ENCODE measurements at regions not wholly inside any gene's neighbourhood (a gene's known extent, or its start where the extent isn't known, plus 50 kb on each side); places are given as distances from the start of the nearest gene placed in this dataset.

DNA sequence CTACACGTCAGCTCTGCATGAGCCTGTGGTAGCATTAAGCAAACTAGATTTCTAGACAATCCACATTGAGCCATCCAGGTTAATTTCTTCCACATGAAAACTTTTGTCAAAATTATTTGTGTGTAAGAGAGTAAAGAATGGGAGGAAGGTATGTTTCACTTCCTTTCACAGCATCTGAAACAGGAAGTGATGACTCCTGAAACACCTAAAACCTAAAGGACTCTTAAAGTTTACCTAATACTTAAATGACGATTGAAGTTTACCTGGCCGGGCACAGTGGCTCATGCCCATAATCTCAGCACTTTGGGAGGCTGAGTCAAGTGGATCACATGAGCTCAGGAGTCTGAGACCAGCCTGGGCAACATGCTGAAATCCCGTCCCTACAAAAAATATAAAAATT, 223.8 kb downstream of the CEMIP2 start:
- DNase-seq: no peak
- Histone ChIP-seq H3K9ac (ENCODE audit: low read length) (no peak overlapping the region), H3K4me2 (ENCODE audit: low read depth, low read length, poor library complexity, severe bottlenecking) (no peak overlapping the region)

DNA sequence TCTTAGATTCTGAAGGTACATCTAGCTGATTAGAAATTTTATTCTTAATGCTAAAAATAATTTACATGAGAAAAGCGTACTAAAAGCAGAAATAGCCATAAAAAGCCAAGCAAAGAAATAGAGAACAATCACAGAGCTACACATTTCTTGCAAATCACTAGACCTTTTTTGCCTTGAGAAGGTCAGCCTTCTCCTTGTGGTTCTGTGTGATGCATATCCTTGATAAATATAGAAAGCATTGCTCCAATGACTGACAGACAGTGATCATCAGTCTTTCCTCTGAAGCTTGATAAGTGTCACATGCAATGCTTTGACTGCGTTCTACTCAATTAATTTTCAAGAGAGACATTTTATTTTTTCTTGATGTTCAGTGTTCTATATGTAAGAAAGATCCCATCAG, 226.9 kb downstream of the CEMIP2 start:
- Histone ChIP-seq H3K36me3 (ENCODE audit: insufficient read depth, low read length) (no peaks in the 10 kb centered on the region), H4K20me1 (ENCODE audit: insufficient read depth, low read depth, low read length) (no peaks in the 10 kb centered on the region), H3K9ac (ENCODE audit: low read length) (no peak overlapping the region), H3K9me2 (replicated peaks; ENCODE audit: insufficient read depth, low read length) (no peaks in the 10 kb centered on the region), H3K27me3 (ENCODE audit: low read length) (no peaks in the 10 kb centered on the region), H3K4me1 (ENCODE audit: low read length) (peaks cover 3% of the 10 kb centered on the region; the same call in 1 of the 2 replicates), H3K4me3 (ENCODE audit: low read length) (no peak overlapping the region), H3K4me2 (ENCODE audit: low read depth, low read length, poor library complexity, severe bottlenecking) (no peak overlapping the region), H2AFZ (ENCODE audit: low read length) (no peak overlapping the region), H3K79me2 (ENCODE audit: low read length) (no peaks in the 10 kb centered on the region), H3K9me3 (ENCODE audit: low read length) (no peaks in the 10 kb centered on the region), H3K27ac (ENCODE audit: low read length) (no peak overlapping the region)
- DNase-seq: no peak

More for the DNA sequence above, 223.8 kb downstream of the CEMIP2 start:
- Histone ChIP-seq H3K36me3 (ENCODE audit: insufficient read depth, low read length) (no peaks in the 10 kb centered on the region), H3K4me1 (ENCODE audit: low read length) (peaks cover 3% of the 10 kb centered on the region; the same call in 1 of the 2 replicates), H3K9me2 (replicated peaks; ENCODE audit: insufficient read depth, low read length) (no peaks in the 10 kb centered on the region), H3K27me3 (ENCODE audit: low read length) (no peaks in the 10 kb centered on the region), H3K4me3 (ENCODE audit: low read length) (no peak overlapping the region), H4K20me1 (ENCODE audit: insufficient read depth, low read depth, low read length) (no peaks in the 10 kb centered on the region), H3K9me3 (ENCODE audit: low read length) (no peaks in the 10 kb centered on the region), H2AFZ (ENCODE audit: low read length) (no peak overlapping the region), H3K27ac (ENCODE audit: low read length) (no peak overlapping the region), H3K79me2 (ENCODE audit: low read length) (no peaks in the 10 kb centered on the region)

DNA sequence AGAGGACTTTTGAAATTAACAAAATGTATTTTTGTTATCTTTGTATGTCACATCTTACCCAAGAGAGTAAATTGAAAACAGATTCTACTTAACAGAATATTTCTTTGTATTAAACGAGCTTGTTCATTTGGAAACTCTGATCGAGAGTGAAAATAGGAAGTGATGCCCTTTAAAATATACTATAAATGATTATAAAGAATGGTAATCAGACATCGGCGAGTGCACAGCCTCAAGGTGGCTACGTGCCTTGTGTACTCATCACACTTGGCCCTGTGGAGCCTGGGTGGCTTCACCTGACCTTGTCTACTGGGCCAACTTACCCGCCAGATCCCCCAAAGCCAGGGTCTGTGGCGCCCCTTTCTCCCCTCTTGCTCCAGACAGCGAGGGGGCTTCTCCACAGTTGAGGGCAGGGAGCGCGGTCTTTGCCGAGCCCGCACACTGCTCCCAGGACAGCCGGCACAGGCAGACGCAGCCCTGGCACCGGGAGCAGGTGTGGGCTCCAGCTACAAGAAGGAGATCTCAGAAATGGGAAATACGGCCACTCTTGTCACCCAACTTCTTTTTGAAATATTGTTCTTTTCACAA, 243.2 kb downstream of the CEMIP2 start:
- Histone ChIP-seq H3K4me2 (ENCODE audit: low read depth, low read length, poor library complexity, severe bottlenecking) (no peak overlapping the region), H3K9ac (ENCODE audit: low read length) (no peak overlapping the region), H3K4me3 (ENCODE audit: low read length) (no peak overlapping the region), H3K9me2 (replicated peaks; ENCODE audit: insufficient read depth, low read length) (no peaks in the 10 kb centered on the region), H3K27ac (ENCODE audit: low read length) (no peak overlapping the region), H3K79me2 (ENCODE audit: low read length) (no peaks in the 10 kb centered on the region), H3K36me3 (ENCODE audit: insufficient read depth, low read length) (no peaks in the 10 kb centered on the region), H3K9me3 (ENCODE audit: low read length) (no peaks in the 10 kb centered on the region), H3K4me1 (ENCODE audit: low read length) (no peaks in the 10 kb centered on the region), H4K20me1 (ENCODE audit: insufficient read depth, low read depth, low read length) (no peaks in the 10 kb centered on the region), H3K27me3 (ENCODE audit: low read length) (no peaks in the 10 kb centered on the region), H2AFZ (ENCODE audit: low read length) (no peak overlapping the region)
- no peak for DNase-seq

DNA sequence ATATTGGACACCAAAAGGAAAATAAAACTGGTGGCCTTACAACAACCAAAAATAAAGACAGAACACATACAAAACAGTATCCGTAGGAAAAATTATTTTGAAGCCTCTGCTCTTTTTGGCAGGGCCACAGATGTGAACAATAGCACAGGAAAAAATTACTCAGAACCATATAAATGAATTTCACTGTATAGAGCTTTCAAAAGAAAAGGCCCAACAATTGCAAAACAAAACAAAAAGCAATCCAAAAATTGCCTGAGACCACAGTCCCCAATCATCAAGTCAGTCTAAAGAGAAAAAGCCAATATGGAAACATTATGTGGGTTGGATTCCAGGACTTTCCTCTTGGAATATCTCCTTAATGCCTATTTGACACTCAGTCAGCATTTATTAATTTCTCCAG, 243.8 kb downstream of the CEMIP2 start:
- Histone ChIP-seq H3K36me3 (ENCODE audit: insufficient read depth, low read length) (no peaks in the 10 kb centered on the region), H3K9me2 (replicated peaks; ENCODE audit: insufficient read depth, low read length) (no peaks in the 10 kb centered on the region)

DNA sequence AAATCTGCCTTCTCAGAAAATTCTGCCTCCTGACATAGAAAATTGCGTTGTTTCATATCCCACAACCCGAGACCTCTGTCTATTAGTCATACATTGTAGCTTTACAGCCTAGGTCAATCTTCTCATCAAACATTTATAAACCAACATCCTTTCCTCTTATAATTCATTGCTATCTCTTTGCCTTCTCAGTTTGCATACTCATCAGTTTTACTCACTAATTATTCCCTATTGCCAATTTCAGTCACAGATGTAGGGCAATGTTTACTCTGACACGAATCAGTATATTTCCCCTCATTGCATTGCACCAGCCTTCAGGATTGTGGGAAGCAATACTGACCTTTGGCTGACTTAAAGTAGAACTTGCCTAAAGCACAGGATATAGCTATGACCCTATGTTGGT, 247.2 kb downstream of the CEMIP2 start:
- no peak for DNase-seq
- Histone ChIP-seq H3K4me2 (ENCODE audit: low read depth, low read length, poor library complexity, severe bottlenecking) (no peak overlapping the region), H3K79me2 (ENCODE audit: low read length) (no peaks in the 10 kb centered on the region), H4K20me1 (ENCODE audit: insufficient read depth, low read depth, low read length) (no peaks in the 10 kb centered on the region), H3K9me3 (ENCODE audit: low read length) (no peaks in the 10 kb centered on the region), H3K4me3 (ENCODE audit: low read length) (no peak overlapping the region), H3K9me2 (replicated peaks; ENCODE audit: insufficient read depth, low read length) (no peaks in the 10 kb centered on the region), H3K27ac (ENCODE audit: low read length) (no peak overlapping the region), H3K27me3 (ENCODE audit: low read length) (no peaks in the 10 kb centered on the region), H3K36me3 (ENCODE audit: insufficient read depth, low read length) (no peaks in the 10 kb centered on the region), H3K4me1 (ENCODE audit: low read length) (no peaks in the 10 kb centered on the region), H3K9ac (ENCODE audit: low read length) (no peak overlapping the region), H2AFZ (ENCODE audit: low read length) (no peak overlapping the region)

More for the DNA sequence above, 243.8 kb downstream of the CEMIP2 start:
- Histone ChIP-seq H2AFZ (ENCODE audit: low read length) (no peak overlapping the region), H3K4me3 (ENCODE audit: low read length) (no peak overlapping the region), H3K4me2 (ENCODE audit: low read depth, low read length, poor library complexity, severe bottlenecking) (no peak overlapping the region), H3K27me3 (ENCODE audit: low read length) (no peaks in the 10 kb centered on the region), H3K9me3 (ENCODE audit: low read length) (no peaks in the 10 kb centered on the region), H3K79me2 (ENCODE audit: low read length) (no peaks in the 10 kb centered on the region), H3K4me1 (ENCODE audit: low read length) (no peaks in the 10 kb centered on the region), H3K9ac (ENCODE audit: low read length) (no peak overlapping the region), H3K27ac (ENCODE audit: low read length) (no peak overlapping the region), H4K20me1 (ENCODE audit: insufficient read depth, low read depth, low read length) (no peaks in the 10 kb centered on the region)
- DNase-seq: no peak

DNA sequence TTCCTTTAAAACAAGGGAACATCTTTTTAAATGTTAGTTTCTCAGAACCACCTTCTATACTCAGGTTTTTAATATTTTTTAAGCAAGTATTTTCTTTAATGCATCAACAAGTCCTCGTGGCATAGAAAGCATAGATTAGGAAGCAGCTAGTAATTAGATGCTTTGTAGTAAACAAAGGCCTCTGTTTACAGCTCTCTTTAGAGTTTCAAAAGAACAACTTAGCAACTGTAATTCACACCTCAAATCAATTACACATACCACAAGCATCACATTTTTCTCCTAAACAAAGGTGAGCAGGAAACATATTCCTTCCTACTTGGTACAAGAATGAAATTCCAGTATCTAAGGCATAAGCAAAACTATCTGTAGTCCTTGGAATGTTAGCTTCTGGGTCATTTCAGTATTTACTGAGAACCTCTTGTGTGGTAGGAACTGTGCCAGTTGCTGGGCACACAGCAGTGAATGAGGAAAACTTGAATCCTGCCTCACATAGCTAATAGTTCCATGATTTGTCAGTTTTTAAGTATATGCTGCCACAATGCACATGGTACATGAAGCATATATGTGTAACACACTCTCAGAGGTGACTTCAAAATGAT, 249.1 kb downstream of the CEMIP2 start:
- Histone ChIP-seq H3K4me3 (ENCODE audit: low read length) (no peak overlapping the region), H2AFZ (ENCODE audit: low read length) (no peak overlapping the region), H3K9me3 (ENCODE audit: low read length) (no peaks in the 10 kb centered on the region), H3K4me2 (ENCODE audit: low read depth, low read length, poor library complexity, severe bottlenecking) (no peak overlapping the region), H3K9me2 (replicated peaks; ENCODE audit: insufficient read depth, low read length) (no peaks in the 10 kb centered on the region), H3K4me1 (ENCODE audit: low read length) (no peaks in the 10 kb centered on the region), H3K36me3 (ENCODE audit: insufficient read depth, low read length) (no peaks in the 10 kb centered on the region), H3K79me2 (ENCODE audit: low read length) (no peaks in the 10 kb centered on the region), H3K27ac (ENCODE audit: low read length) (no peak overlapping the region), H4K20me1 (ENCODE audit: insufficient read depth, low read depth, low read length) (no peaks in the 10 kb centered on the region), H3K9ac (ENCODE audit: low read length) (no peak overlapping the region), H3K27me3 (ENCODE audit: low read length) (no peaks in the 10 kb centered on the region)
- DNase-seq: no peak

- no peak for DNase-seq
- no peak overlapping the region for H3K9ac ChIP-seq (ENCODE audit: low read length)
- no peak overlapping the region for H3K27ac ChIP-seq (ENCODE audit: low read length)
- no peak overlapping the region for H3K4me2 ChIP-seq (ENCODE audit: low read depth, low read length, poor library complexity, severe bottlenecking)
- no peak overlapping the region for H3K4me3 ChIP-seq (ENCODE audit: low read length)
- no peaks in the 10 kb centered on the region for H3K4me1 ChIP-seq (ENCODE audit: low read length)
- H3K9me3 ChIP-seq (ENCODE audit: low read length): no peaks in the 10 kb centered on the region
- no peak overlapping the region for H2AFZ ChIP-seq (ENCODE audit: low read length)
- no peaks in the 10 kb centered on the region for H3K27me3 ChIP-seq (ENCODE audit: low read length)
- no peaks in the 10 kb centered on the region for H3K9me2 ChIP-seq (replicated peaks; ENCODE audit: insufficient read depth, low read length)
- H3K36me3 ChIP-seq (ENCODE audit: insufficient read depth, low read length): no peaks in the 10 kb centered on the region
- H3K79me2 ChIP-seq (ENCODE audit: low read length): no peaks in the 10 kb centered on the region
- no peaks in the 10 kb centered on the region for H4K20me1 ChIP-seq (ENCODE audit: insufficient read depth, low read depth, low read length)
Observed at GRCh38 chr9:71518045-71518827, 250.1 kb downstream of the CEMIP2 start.

DNA sequence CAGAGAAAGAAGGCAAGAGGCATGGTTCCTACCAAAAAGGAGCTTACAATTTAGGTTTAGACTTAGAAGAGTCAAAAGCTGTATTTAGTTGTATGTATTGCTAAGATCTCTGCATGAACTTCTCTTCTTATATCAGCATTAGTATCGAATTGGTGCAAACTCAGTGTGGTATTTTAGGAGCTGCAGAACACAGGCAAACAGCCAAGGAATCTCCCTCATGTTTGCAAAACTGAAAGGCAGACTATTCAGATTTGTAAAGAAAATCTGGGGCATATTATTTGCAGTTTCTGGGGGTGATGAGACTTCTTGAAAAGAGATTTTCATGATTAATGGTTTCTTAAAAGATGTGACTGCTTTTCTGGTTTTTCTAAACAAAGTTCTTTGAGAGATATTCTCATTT, 252.7 kb downstream of the CEMIP2 start:
- Histone ChIP-seq H3K9ac (ENCODE audit: low read length) (no peak overlapping the region), H3K4me2 (ENCODE audit: low read depth, low read length, poor library complexity, severe bottlenecking) (no peak overlapping the region), H3K4me3 (ENCODE audit: low read length) (no peak overlapping the region), H3K27me3 (ENCODE audit: low read length) (no peaks in the 10 kb centered on the region), H3K4me1 (ENCODE audit: low read length) (no peaks in the 10 kb centered on the region), H3K36me3 (ENCODE audit: insufficient read depth, low read length) (no peaks in the 10 kb centered on the region), H3K27ac (ENCODE audit: low read length) (no peak overlapping the region), H4K20me1 (ENCODE audit: insufficient read depth, low read depth, low read length) (no peaks in the 10 kb centered on the region), H2AFZ (ENCODE audit: low read length) (no peak overlapping the region), H3K79me2 (ENCODE audit: low read length) (no peaks in the 10 kb centered on the region), H3K9me2 (replicated peaks; ENCODE audit: insufficient read depth, low read length) (no peaks in the 10 kb centered on the region), H3K9me3 (ENCODE audit: low read length) (no peaks in the 10 kb centered on the region)
- DNase-seq: no peak

Data from Karpas-422 (cell line).